ENCODE measurements at regions not wholly inside any gene's neighbourhood (a gene's known extent, or its start where the extent isn't known, plus 50 kb on each side); places are given as distances from the start of the nearest gene placed in this dataset.

GRCh38 chr13:39943711-39944110 lies 288.2 kb downstream of the COG6 start:
- TF ChIP-seq CTCF (conservative IDR thresholded peaks at IDR 0.05; ENCODE audit: low read depth in 2 of 2): no peak
- TF ChIP-seq POLR2AphosphoS5 (IDR thresholded peaks at IDR 0.05; ENCODE audit: low read depth): no peak
- TF ChIP-seq REST (IDR thresholded peaks at IDR 0.05; ENCODE audit: unreplicated experiment): no peak
- no peak for TF ChIP-seq CREB1 (CRISPR knock-in tag; IDR thresholded peaks at IDR 0.05; ENCODE audit: low read depth)
- TF ChIP-seq EZH2phosphoT487 (IDR thresholded peaks at IDR 0.05; ENCODE audit: unreplicated experiment): no peak
- TF ChIP-seq EZH2 (IDR thresholded peaks at IDR 0.05; ENCODE audit: low read depth, unreplicated experiment): no peak
- no peak for TF ChIP-seq JUNB (IDR thresholded peaks at IDR 0.05; ENCODE audit: unreplicated experiment)

Measured in GM23338 (cell line).